GM23338 (cell line): ENCODE measurements at regions not wholly inside any gene's neighbourhood (a gene's known extent, or its start where the extent isn't known, plus 50 kb on each side); places are given as distances from the start of the nearest gene placed in this dataset.

Experiments
- ATAC-seq: fragments of 200-7000 bp; cut with Tn5 transposase; 3 replicates; pipeline ENCODE4 v1.9.1; 2020
- DNase-seq: peaks from one replicate; pipeline ENCODE4 v3.0.0-alpha.2; 2015; ENCODE audit warnings: low spot score
- H2AFZ ChIP-seq: fragments of 200-600 bp; sonication (generic); 2 replicates; pipeline ENCODE4 v1.8.0; 2016; ENCODE audit warnings: antibody characterized with exemption, mild to moderate bottlenecking, moderate library complexity
- H3F3A ChIP-seq: fragments of 200-600 bp; sonication (generic); replicated peaks from 2 replicates; pipeline ENCODE4 v1.8.0; 2017; ENCODE audit warnings: antibody characterized with exemption, mixed run types, low read depth
- H3K27ac ChIP-seq: fragments of 200-600 bp; sonication (generic); 2 replicates; pipeline ENCODE4 v1.6.1; 2016; ENCODE audit warnings: low read depth
- H3K27me3 ChIP-seq: fragments of 200-600 bp; sonication (generic); 2 replicates; pipeline ENCODE4 v1.8.0; 2016; ENCODE audit warnings: mild to moderate bottlenecking, mixed run types, moderate library complexity; ENCODE audit not compliant: insufficient read depth
- H3K36me3 ChIP-seq: fragments of 200-600 bp; sonication (generic); 2 replicates; pipeline ENCODE4 v1.8.0; 2016; ENCODE audit warnings: mild to moderate bottlenecking; ENCODE audit not compliant: insufficient read depth
- H3K4me1 ChIP-seq: fragments of 200-600 bp; sonication (generic); 2 replicates; pipeline ENCODE4 v1.8.0; 2016; ENCODE audit warnings: mild to moderate bottlenecking, moderate library complexity; ENCODE audit not compliant: insufficient read depth
- H3K4me2 ChIP-seq: fragments of 200-600 bp; sonication (generic); 2 replicates; pipeline ENCODE4 v1.7.1; 2017; ENCODE audit warnings: mixed run types
- H3K4me3 ChIP-seq: fragments of 200-600 bp; sonication (generic); 2 replicates; pipeline ENCODE4 v1.6.1; 2016; ENCODE audit warnings: mixed run types
- H3K79me2 ChIP-seq: fragments of 200-600 bp; sonication (generic); replicated peaks from 2 replicates; pipeline ENCODE4 v1.8.0; 2017; ENCODE audit warnings: mild to moderate bottlenecking; ENCODE audit not compliant: insufficient read depth
- H3K9me2 ChIP-seq: fragments of 200-600 bp; sonication (generic); 2 replicates; pipeline ENCODE4 v1.8.0; 2017; ENCODE audit not compliant: insufficient read depth
- H4K20me1 ChIP-seq: fragments of 200-600 bp; sonication (generic); replicated peaks from 2 replicates; pipeline ENCODE4 v1.8.0; 2017; ENCODE audit warnings: mild to moderate bottlenecking; ENCODE audit not compliant: insufficient read depth
- H3K27ac Mint-ChIP-seq: 2 replicates; pipeline ENCODE4 v1.8.0; 2020; ENCODE audit warnings: inconsistent platforms, mild to moderate bottlenecking, moderate library complexity, mixed read lengths
- H3K27me3 Mint-ChIP-seq: 3 replicates; pipeline ENCODE4 v1.8.0; 2022; ENCODE audit warnings: low read depth, mild to moderate bottlenecking, moderate library complexity, mixed read lengths, inconsistent platforms; ENCODE audit not compliant: insufficient read depth, poor library complexity
- H3K36me3 Mint-ChIP-seq: 3 replicates; pipeline ENCODE4 v1.8.0; 2021; ENCODE audit warnings: low read depth, mild to moderate bottlenecking, inconsistent platforms, moderate library complexity, mixed read lengths
- H3K4me1 Mint-ChIP-seq: 3 replicates; pipeline ENCODE4 v1.8.0; 2020; ENCODE audit warnings: mild to moderate bottlenecking, inconsistent platforms, mixed read lengths
- H3K4me3 Mint-ChIP-seq: 3 replicates; pipeline ENCODE4 v1.8.0; 2021; ENCODE audit warnings: moderate library complexity, mild to moderate bottlenecking, inconsistent platforms, mixed read lengths
- H3K9me3 Mint-ChIP-seq: 3 replicates; pipeline ENCODE4 v1.8.0; 2020; ENCODE audit warnings: moderate library complexity, mild to moderate bottlenecking, inconsistent platforms, mixed read lengths
- CREB1 ChIP-seq: fragments of 250-450 bp; sonication (Bioruptor Pico); IDR thresholded peaks from 2 replicates; pipeline ENCODE4 v1.5.0; 2020; ENCODE audit warnings: low read depth, mild to moderate bottlenecking, moderate library complexity
- ETS1 ChIP-seq: IDR thresholded peaks from 2 replicates; pipeline ENCODE4 v1.6.1; 2016; ENCODE audit warnings: antibody characterized with exemption
- EZH2phosphoT487 ChIP-seq: fragments of 200-600 bp; sonication (generic); IDR thresholded peaks from one replicate; pipeline ENCODE4 v1.8.1; 2018; ENCODE audit warnings: antibody characterized with exemption; ENCODE audit not compliant: unreplicated experiment
- JUNB ChIP-seq: IDR thresholded peaks from one replicate; pipeline ENCODE4 v1.6.1; 2016; ENCODE audit warnings: antibody characterized with exemption; ENCODE audit not compliant: unreplicated experiment
- NANOG ChIP-seq: IDR thresholded peaks from 2 replicates; pipeline ENCODE4 v1.6.1; 2016; ENCODE audit warnings: antibody characterized with exemption, borderline replicate concordance
- POLR2AphosphoS5 ChIP-seq: IDR thresholded peaks from 2 replicates; pipeline ENCODE4 v1.6.1; 2016; ENCODE audit warnings: antibody characterized with exemption, low read depth
- REST ChIP-seq: IDR thresholded peaks from one replicate; pipeline ENCODE4 v1.6.1; 2018; ENCODE audit warnings: antibody characterized with exemption; ENCODE audit not compliant: unreplicated experiment
- STAT1 ChIP-seq: IDR thresholded peaks from one replicate; pipeline ENCODE4 v1.6.1; 2016; ENCODE audit warnings: antibody characterized with exemption; ENCODE audit not compliant: unreplicated experiment
- ZNF114 ChIP-seq: fragments of 250-450 bp; sonication (Bioruptor Pico); IDR thresholded peaks from 2 replicates; pipeline ENCODE4 v1.5.0; 2020; ENCODE audit warnings: mild to moderate bottlenecking, moderate library complexity
- ZNF331 ChIP-seq: fragments of 250-450 bp; sonication (Bioruptor Pico); IDR thresholded peaks from 2 replicates; pipeline ENCODE4 v1.5.0; 2020; ENCODE audit warnings: low read depth, mild to moderate bottlenecking, moderate library complexity
- ZNF462 ChIP-seq: fragments of 250-450 bp; sonication (Bioruptor Pico); IDR thresholded peaks from 2 replicates; pipeline ENCODE4 v1.5.0; 2020; ENCODE audit warnings: mild to moderate bottlenecking, moderate library complexity

GRCh38 chr5:133714161-133714915, 102.0 kb upstream of the FSTL4 start:
- H3K9me2 ChIP-seq: no peaks in the 10 kb centered on the region
- no peaks in the 10 kb centered on the region for H3K4me1 ChIP-seq
- ATAC-seq (no peak), DNase-seq (no peak)
- H3K4me3 ChIP-seq: no peak overlapping the region
- no peaks in the 10 kb centered on the region for H3F3A ChIP-seq
- H3K27me3 ChIP-seq: no peaks in the 10 kb centered on the region
- Mint-ChIP-seq H3K9me3 (no peaks in the 10 kb centered on the region), H3K36me3 (no peaks in the 10 kb centered on the region), H3K4me3 (no peak overlapping the region), H3K27ac (no peak overlapping the region), H3K27me3 (no peaks in the 10 kb centered on the region), H3K4me1 (no peaks in the 10 kb centered on the region)
- no peak overlapping the region for H2AFZ ChIP-seq
- no peak overlapping the region for H3K27ac ChIP-seq
- H3K4me2 ChIP-seq: no peak overlapping the region
- no peaks in the 10 kb centered on the region for H3K79me2 ChIP-seq
- H4K20me1 ChIP-seq: no peaks in the 10 kb centered on the region
- TF ChIP-seq ZNF331 (no peak), NANOG (no peak), STAT1 (no peak), ZNF462 (CRISPR knock-in tag) (no peak), ETS1 (no peak), CREB1 (CRISPR knock-in tag) (no peak), REST (no peak), EZH2phosphoT487 (no peak), ZNF114 (CRISPR knock-in tag) (no peak), JUNB (no peak), POLR2AphosphoS5 (no peak)
- H3K36me3 ChIP-seq: no peaks in the 10 kb centered on the region
